DMS 273 (cell line): ENCODE measurements at regions not wholly inside any gene's neighbourhood (a gene's known extent, or its start where the extent isn't known, plus 50 kb on each side); places are given as distances from the start of the nearest gene placed in this dataset.

ENCODE experiments used
- DNase-seq: peaks from one replicate; lab custom pipeline; 2025; ENCODE audit not compliant: unreplicated experiment; lab: John Stamatoyannopoulos, UW

- DNase-seq, result no peak
Observed at GRCh38 chr1:101316799-101317198, 80.0 kb downstream of the S1PR1 start.

- DNase-seq, result peak; percentile 6
Observed at GRCh38 chr1:101317590-101317989, 80.8 kb downstream of the S1PR1 start.

- no peak for DNase-seq
Observed at GRCh38 chr1:101323535-101323934, 86.7 kb downstream of the S1PR1 start.

- DNase-seq, result no peak
Observed at GRCh38 chr1:101325144-101325543, 88.3 kb downstream of the S1PR1 start.

- no peak for DNase-seq
Observed at GRCh38 chr1:101330427-101331130, 93.8 kb downstream of the S1PR1 start.

- DNase-seq, result no peak
Observed at GRCh38 chr1:101331794-101332193, 95.0 kb downstream of the S1PR1 start.

- no peak for DNase-seq
Observed at GRCh38 chr1:101332633-101333032, 95.8 kb downstream of the S1PR1 start.

- no peak for DNase-seq
Observed at GRCh38 chr1:101333186-101333585, 96.4 kb downstream of the S1PR1 start.

GRCh38 chr1:101337968-101338367 lies 101.1 kb downstream of the S1PR1 start:
- DNase-seq, result no peak

GRCh38 chr1:101338714-101339430 lies 102.1 kb downstream of the S1PR1 start:
- DNase-seq, result no peak

- peak; percentile 4 for DNase-seq
Observed at GRCh38 chr1:101344745-101345144, 107.9 kb downstream of the S1PR1 start.

GRCh38 chr1:101346419-101346818 lies 109.6 kb downstream of the S1PR1 start:
- DNase-seq, result no peak

- DNase-seq, result no peak
Observed at GRCh38 chr1:101356013-101356412, 119.2 kb downstream of the S1PR1 start.

GRCh38 chr1:101356604-101357443 lies 120.0 kb downstream of the S1PR1 start:
- no peak for DNase-seq

GRCh38 chr1:101357444-101357986 lies 120.7 kb downstream of the S1PR1 start:
- DNase-seq, result peak; percentile 83

- DNase-seq, result no peak
Observed at GRCh38 chr1:101360506-101360905, 123.7 kb downstream of the S1PR1 start.

- no peak for DNase-seq
Observed at GRCh38 chr1:101363891-101364318, 127.1 kb downstream of the S1PR1 start.

- DNase-seq, result no peak
Observed at GRCh38 chr1:101364370-101365120, 127.7 kb downstream of the S1PR1 start.

GRCh38 chr1:101365186-101365585 lies 128.4 kb downstream of the S1PR1 start:
- no peak for DNase-seq

- DNase-seq, result no peak
Observed at GRCh38 chr1:101365878-101366277, 129.1 kb downstream of the S1PR1 start.
